MCF 10A (cell line): ENCODE measurements at regions not wholly inside any gene's neighbourhood (a gene's known extent, or its start where the extent isn't known, plus 50 kb on each side); places are given as distances from the start of the nearest gene placed in this dataset.

Experiments used
- BruUV-seq: library from RNA; stranded (reverse); fragments of 400-500 nt; replicated peaks from 2 replicates; lab custom pipeline; 2021; lab: Mats Ljungman, UMichigan
- CTCF ChIA-PET: fragments of 300-600 bp; sonication (Branson Sonifier 250); formaldehyde crosslinking; extraction: SDS; loops from one replicate; lab custom pipeline; 2021; ENCODE audit warnings: antibody characterized with exemption, inconsistent platforms; lab: Yijun Ruan, JAX
- POLR2A ChIA-PET: fragments of 300-600, 350-650 bp; sonication (Branson Sonifier 250); formaldehyde crosslinking; extraction: SDS; loops from one replicate; lab custom pipeline; 2020; ENCODE audit warnings: antibody characterized with exemption, inconsistent platforms; lab: Yijun Ruan, JAX
- DNase-seq: peaks from one replicate; pipeline ENCODE4 v3.0.0-alpha.2; 2018; ENCODE audit not compliant: unreplicated experiment
- H3K27ac Mint-ChIP-seq: one replicate; pipeline ENCODE4 v1.8.0; 2022; ENCODE audit warnings: mild to moderate bottlenecking, low read depth, mixed read lengths; ENCODE audit not compliant: unreplicated experiment
- H3K27me3 Mint-ChIP-seq: one replicate; pipeline ENCODE4 v1.8.0; 2022; ENCODE audit warnings: mixed read lengths; ENCODE audit not compliant: insufficient read depth, unreplicated experiment
- H3K36me3 Mint-ChIP-seq: one replicate; pipeline ENCODE4 v1.8.0; 2022; ENCODE audit warnings: mild to moderate bottlenecking, moderate library complexity, mixed read lengths; ENCODE audit not compliant: insufficient read depth, unreplicated experiment
- H3K4me1 Mint-ChIP-seq: one replicate; pipeline ENCODE4 v1.8.0; 2022; ENCODE audit warnings: mixed read lengths; ENCODE audit not compliant: insufficient read depth, unreplicated experiment
- H3K4me3 Mint-ChIP-seq: one replicate; pipeline ENCODE4 v1.8.0; 2022; ENCODE audit warnings: mild to moderate bottlenecking, moderate library complexity, mixed read lengths; ENCODE audit not compliant: unreplicated experiment
- H3K9me3 Mint-ChIP-seq: one replicate; pipeline ENCODE4 v1.8.0; 2022; ENCODE audit warnings: mixed read lengths; ENCODE audit not compliant: unreplicated experiment
- intact Hi-C: fragments of 100-400 bp; cut with micrococcal nuclease; formaldehyde crosslinking; loops from 2 replicates; pipeline ENCODE4 v1.14.1; 2022
- TF ChIP-seq, protein P1 (sequence below): fragments of 200-600 bp; IDR thresholded peaks from one replicate; pipeline ENCODE4 v1.8.0; 2022; ENCODE audit warnings: antibody characterized with exemption, mild to moderate bottlenecking; ENCODE audit not compliant: unreplicated experiment

DNA sequence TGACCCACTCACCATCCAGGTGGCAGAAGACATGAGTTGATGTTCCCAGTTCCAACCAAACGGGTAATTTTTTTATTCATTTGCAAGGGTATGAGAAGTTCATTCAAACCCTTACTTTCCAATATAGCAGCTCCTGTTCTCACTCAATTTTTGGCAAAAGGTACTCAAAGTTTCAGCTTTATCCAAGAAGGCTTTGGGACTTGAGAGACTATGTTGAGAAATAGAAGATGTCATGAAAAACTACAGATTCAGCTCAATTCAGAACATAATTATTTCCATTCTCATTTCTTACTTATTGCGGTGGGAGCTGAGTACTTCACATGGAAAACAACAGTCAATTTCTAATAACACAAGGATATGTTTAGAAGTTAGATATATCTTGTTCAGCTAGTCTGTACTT lies 162.3 kb downstream of the FNDC1 start:
- no peak for DNase-seq
- H3K36me3 Mint-ChIP-seq, result no peaks in the 10 kb centered on the region
- H3K4me3 Mint-ChIP-seq, result no peak overlapping the region
- H3K27ac Mint-ChIP-seq, result no peak overlapping the region
- POLR2A ChIA-PET, result no interaction called here
- no peaks in the 10 kb centered on the region for H3K4me1 Mint-ChIP-seq
- TF ChIP-seq, protein P1, sequence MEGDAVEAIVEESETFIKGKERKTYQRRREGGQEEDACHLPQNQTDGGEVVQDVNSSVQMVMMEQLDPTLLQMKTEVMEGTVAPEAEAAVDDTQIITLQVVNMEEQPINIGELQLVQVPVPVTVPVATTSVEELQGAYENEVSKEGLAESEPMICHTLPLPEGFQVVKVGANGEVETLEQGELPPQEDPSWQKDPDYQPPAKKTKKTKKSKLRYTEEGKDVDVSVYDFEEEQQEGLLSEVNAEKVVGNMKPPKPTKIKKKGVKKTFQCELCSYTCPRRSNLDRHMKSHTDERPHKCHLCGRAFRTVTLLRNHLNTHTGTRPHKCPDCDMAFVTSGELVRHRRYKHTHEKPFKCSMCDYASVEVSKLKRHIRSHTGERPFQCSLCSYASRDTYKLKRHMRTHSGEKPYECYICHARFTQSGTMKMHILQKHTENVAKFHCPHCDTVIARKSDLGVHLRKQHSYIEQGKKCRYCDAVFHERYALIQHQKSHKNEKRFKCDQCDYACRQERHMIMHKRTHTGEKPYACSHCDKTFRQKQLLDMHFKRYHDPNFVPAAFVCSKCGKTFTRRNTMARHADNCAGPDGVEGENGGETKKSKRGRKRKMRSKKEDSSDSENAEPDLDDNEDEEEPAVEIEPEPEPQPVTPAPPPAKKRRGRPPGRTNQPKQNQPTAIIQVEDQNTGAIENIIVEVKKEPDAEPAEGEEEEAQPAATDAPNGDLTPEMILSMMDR, result no peak
- CTCF ChIA-PET, result interaction anchor here (1.6 kb wide), 1 partner anchor 20 kb away, joined by 3 read pairs; no protein-coding TSS in a partner anchor
- peaks cover 8% of the 10 kb centered on the region for H3K9me3 Mint-ChIP-seq
- intact Hi-C loops, result no loop called here
- no TSS peak for BruUV-seq
- H3K27me3 Mint-ChIP-seq, result no peaks in the 10 kb centered on the region

DNA sequence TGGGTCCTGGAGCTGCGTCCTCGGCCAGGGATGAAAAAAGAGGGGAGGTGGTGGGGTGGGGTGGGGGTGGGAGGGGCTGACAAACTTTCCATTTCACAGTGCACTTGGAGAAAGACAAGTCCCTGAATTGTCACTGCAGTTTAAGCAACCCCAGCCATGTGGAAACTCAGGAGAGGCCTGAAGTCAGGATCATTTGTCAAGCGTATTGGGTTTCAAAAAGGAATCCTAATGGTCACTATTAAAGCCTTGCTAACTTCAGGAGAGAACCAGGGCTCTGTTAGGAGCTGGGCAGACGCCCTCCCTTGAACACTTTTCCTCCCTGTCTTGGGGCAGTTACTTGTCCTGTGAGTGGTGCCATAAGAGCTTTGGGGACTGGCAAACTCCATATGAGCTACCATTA lies 159.9 kb downstream of the FNDC1 start:
- intact Hi-C loops, result no loop called here
- H3K27me3 Mint-ChIP-seq, result no peaks in the 10 kb centered on the region
- H3K4me3 Mint-ChIP-seq, result no peak overlapping the region
- DNase-seq, result no peak
- peaks cover 5% of the 10 kb centered on the region for H3K9me3 Mint-ChIP-seq
- ChIA-PET POLR2A (interaction anchor here (0.5 kb wide), 1 partner anchor 1954 kb away, joined by 3 read pairs; no protein-coding TSS in a partner anchor), CTCF (interaction anchor here (0.5 to 1.0 kb wide), 2 partner anchors 123 to 326 kb away, joined by 3 read pairs; no protein-coding TSS in a partner anchor)
- TF ChIP-seq, protein P1, result no peak
- H3K27ac Mint-ChIP-seq, result no peak overlapping the region
- BruUV-seq, result no TSS peak
- H3K4me1 Mint-ChIP-seq, result no peaks in the 10 kb centered on the region
- no peaks in the 10 kb centered on the region for H3K36me3 Mint-ChIP-seq

DNA sequence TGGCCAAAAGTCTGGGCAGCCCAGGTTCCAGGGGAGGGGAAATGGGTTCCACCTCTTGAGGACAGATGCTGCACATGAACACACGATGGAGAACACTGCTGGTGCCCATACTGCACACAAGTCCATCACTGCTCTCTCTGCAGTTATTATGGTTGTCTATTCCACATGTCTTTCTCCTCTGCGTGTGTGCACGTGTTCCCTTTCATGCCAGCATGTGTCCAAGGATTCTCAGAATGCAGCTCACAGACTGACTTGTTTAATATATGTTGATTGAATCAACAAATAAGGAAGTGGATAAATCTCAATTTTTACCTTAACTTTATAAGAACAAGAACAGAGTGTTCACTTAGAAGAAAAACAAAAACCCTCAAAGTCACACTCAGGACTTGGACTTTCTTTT lies 158.9 kb downstream of the FNDC1 start:
- Mint-ChIP-seq H3K4me3 (no peak overlapping the region), H3K36me3 (no peaks in the 10 kb centered on the region), H3K4me1 (no peaks in the 10 kb centered on the region), H3K9me3 (no peaks in the 10 kb centered on the region), H3K27ac (no peak overlapping the region), H3K27me3 (no peaks in the 10 kb centered on the region)
- no peak for DNase-seq
- BruUV-seq, result no TSS peak
- intact Hi-C loops, result no loop called here
- ChIA-PET POLR2A (interaction anchor here (0.5 to 0.9 kb wide), 3 partner anchors 21 to 298 kb away, joined by 3 read pairs; no protein-coding TSS in a partner anchor), CTCF (no interaction called here)
- TF ChIP-seq, protein P1, result no peak

GRCh38 chr6:159325476-159325875 lies 156.3 kb downstream of the FNDC1 start:
- no TSS peak for BruUV-seq
- Mint-ChIP-seq H3K4me3 (no peak overlapping the region), H3K9me3 (no peaks in the 10 kb centered on the region), H3K4me1 (no peaks in the 10 kb centered on the region), H3K27ac (no peak overlapping the region), H3K36me3 (no peaks in the 10 kb centered on the region), H3K27me3 (no peaks in the 10 kb centered on the region)
- intact Hi-C loops, result no loop called here
- TF ChIP-seq, protein P1, result no peak
- POLR2A ChIA-PET, result no interaction called here
- no peak for DNase-seq
- CTCF ChIA-PET, result interaction anchor here (0.5 kb wide), 1 partner anchor 52 kb away, joined by 5 read pairs; no protein-coding TSS in a partner anchor
